ENCODE measurements at regions not wholly inside any gene's neighbourhood (a gene's known extent, or its start where the extent isn't known, plus 50 kb on each side); places are given as distances from the start of the nearest gene placed in this dataset.

DNA sequence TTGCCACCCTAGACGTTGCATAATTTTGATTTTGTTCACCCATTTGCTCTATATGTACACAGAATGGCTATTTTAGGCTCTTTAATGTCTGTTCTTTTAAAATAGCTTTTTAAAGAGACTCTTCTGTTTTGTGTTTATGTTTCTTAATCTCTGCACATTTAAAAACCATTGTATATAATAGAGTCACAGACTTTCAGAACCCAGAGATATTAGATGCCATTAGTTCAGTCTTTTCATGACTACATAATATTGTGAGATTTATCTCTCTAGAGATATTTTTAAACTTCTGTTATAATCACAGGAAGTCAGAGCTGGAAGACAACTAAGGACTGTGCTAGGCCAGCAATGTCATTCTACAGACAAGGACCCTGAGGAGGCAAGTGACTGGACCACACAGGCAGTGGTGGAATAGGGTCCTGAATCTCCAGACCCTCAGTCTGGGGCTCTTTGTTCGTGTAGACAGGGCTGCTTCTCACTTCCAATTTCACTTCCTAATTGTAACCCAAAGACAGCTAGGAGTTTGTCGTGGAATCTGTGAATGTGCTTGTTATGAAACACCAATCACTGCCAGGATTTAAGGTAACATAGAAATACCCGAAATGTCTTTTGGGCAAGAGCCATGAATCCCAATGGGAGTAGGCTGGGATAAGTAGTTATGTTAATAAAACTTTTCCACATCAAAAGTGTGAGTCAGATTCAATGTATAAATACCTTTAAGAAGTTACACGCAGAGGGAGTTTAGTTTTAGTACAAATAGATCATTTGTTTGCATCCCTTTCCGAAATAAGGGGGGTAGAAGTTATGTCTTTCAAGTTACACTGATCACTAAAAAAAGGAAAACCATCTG lies 165.2 kb upstream of the ROPN1 start:
- TF ChIP-seq, protein P1, sequence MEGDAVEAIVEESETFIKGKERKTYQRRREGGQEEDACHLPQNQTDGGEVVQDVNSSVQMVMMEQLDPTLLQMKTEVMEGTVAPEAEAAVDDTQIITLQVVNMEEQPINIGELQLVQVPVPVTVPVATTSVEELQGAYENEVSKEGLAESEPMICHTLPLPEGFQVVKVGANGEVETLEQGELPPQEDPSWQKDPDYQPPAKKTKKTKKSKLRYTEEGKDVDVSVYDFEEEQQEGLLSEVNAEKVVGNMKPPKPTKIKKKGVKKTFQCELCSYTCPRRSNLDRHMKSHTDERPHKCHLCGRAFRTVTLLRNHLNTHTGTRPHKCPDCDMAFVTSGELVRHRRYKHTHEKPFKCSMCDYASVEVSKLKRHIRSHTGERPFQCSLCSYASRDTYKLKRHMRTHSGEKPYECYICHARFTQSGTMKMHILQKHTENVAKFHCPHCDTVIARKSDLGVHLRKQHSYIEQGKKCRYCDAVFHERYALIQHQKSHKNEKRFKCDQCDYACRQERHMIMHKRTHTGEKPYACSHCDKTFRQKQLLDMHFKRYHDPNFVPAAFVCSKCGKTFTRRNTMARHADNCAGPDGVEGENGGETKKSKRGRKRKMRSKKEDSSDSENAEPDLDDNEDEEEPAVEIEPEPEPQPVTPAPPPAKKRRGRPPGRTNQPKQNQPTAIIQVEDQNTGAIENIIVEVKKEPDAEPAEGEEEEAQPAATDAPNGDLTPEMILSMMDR (IDR thresholded peaks at IDR 0.05; ENCODE audit: low read length), result no peak
- TF ChIP-seq EZH2phosphoT487 (IDR thresholded peaks at IDR 0.05; ENCODE audit: low read length), result no peak
